K562 (cell line): ENCODE measurements at regions not wholly inside any gene's neighbourhood (a gene's known extent, or its start where the extent isn't known, plus 50 kb on each side); places are given as distances from the start of the nearest gene placed in this dataset.
"Not testable (repeated sequence)": the region's sequence is repeated elsewhere in the genome, so short reads cannot be mapped to it uniquely, and the experiment has no call there.

Source experiments
- ATAC-seq: fragments of 200-7000 bp; cut with Tn5 transposase; 3 replicates; pipeline ENCODE4 v1.9.1; 2020; ENCODE audit warnings: moderate library complexity
- BruUV-seq: library from RNA; stranded (reverse); fragments of 400-500 nt; replicated peaks from 2 replicates; lab custom pipeline; 2021; lab: Mats Ljungman, UMichigan
- CTCF ChIA-PET: fragments of 300-600 bp; formaldehyde crosslinking; extraction: SDS; loops from one replicate; lab custom pipeline; 2021; ENCODE audit warnings: low intra/inter-chr PET ratio; lab: Yijun Ruan, JAX
- POLR2A ChIA-PET: fragments of 300-600, 350-650 bp; sonication (Branson Sonifier 250); formaldehyde crosslinking; extraction: SDS; loops from one replicate; lab custom pipeline; 2021; ENCODE audit warnings: antibody characterized with exemption, inconsistent platforms; lab: Yijun Ruan, JAX
- DNase-seq, 4 experiments: peaks; one replicate each; pipeline versions ENCODE4 v3.0.0 to v3.0.0-alpha.2; 2011 to 2018; ENCODE audit warnings: low spot score in 3 of 4, mixed read lengths in 3 of 4; ENCODE audit errors: extremely low read depth in 1 of 4
- FAIRE-seq: peaks from 2 replicates; lab custom pipeline; 2011; peaks lifted over from hg19 to GRCh38; lab: Jason Lieb, UNC
- H2AFZ ChIP-seq: 2 replicates; pipeline ENCODE4 v1.6.0; 2011; ENCODE audit warnings: low read depth, low read length, control low read depth, inconsistent platforms
- H3K27ac ChIP-seq: fragments of 200-600 bp; 3 replicates; pipeline ENCODE4 v1.8.0; 2011; ENCODE audit warnings: low read depth, mild to moderate bottlenecking, control low read depth, inconsistent platforms, low read length, moderate library complexity, mixed read lengths; ENCODE audit errors: extremely low read depth
- H3K27me3 ChIP-seq, 2 experiments: fragments of 300-600 bp in 1 of 2; 2 replicates in 1 of 2; 3 replicates in 1 of 2; pipeline versions ENCODE4 v1.6.0 to v1.8.0; 2011; ENCODE audit warnings: inconsistent platforms in 2 of 2, low read length in 2 of 2, mild to moderate bottlenecking in 1 of 2, mixed read lengths in 1 of 2, moderate library complexity in 1 of 2; ENCODE audit not compliant: control insufficient read depth in 2 of 2, insufficient read depth in 2 of 2
- H3K36me3 ChIP-seq: fragments of 300-600 bp; 3 replicates; pipeline ENCODE4 v1.8.0; 2011; ENCODE audit warnings: mild to moderate bottlenecking, low read length, inconsistent platforms; ENCODE audit not compliant: control insufficient read depth, insufficient read depth
- H3K4me1 ChIP-seq, 2 experiments: fragments of 200-600 bp in 1 of 2; replicated peaks in 1 of 2; 2 replicates in 1 of 2; 3 replicates in 1 of 2; pipeline versions ENCODE4 v1.5.1 to v1.8.0; 2011; ENCODE audit warnings: inconsistent platforms in 2 of 2, low read length in 2 of 2, mild to moderate bottlenecking in 1 of 2, mixed read lengths in 1 of 2, moderate library complexity in 1 of 2; ENCODE audit not compliant: control insufficient read depth in 2 of 2, insufficient read depth in 2 of 2
- H3K4me2 ChIP-seq: 2 replicates; pipeline ENCODE4 v1.6.1; 2011; ENCODE audit warnings: low read length, control low read depth, inconsistent platforms, mixed read lengths; ENCODE audit not compliant: insufficient read depth
- H3K4me3 ChIP-seq: fragments of 200-600 bp; sonication (generic), shearing (Covaris generic); 2 replicates; pipeline ENCODE4 v1.5.1; 2016; ENCODE audit warnings: control low read depth, inconsistent platforms
- H3K79me2 ChIP-seq: fragments of 200-600 bp; 3 replicates; pipeline ENCODE4 v1.8.0; 2011; ENCODE audit warnings: low read length, inconsistent platforms; ENCODE audit not compliant: control insufficient read depth, insufficient read depth
- H3K9ac ChIP-seq, 2 experiments: 2 replicates each; pipeline versions ENCODE4 v1.6.0 to v1.6.1; 2011; ENCODE audit warnings: low read depth in 2 of 2, low read length in 2 of 2, control low read depth in 1 of 2, inconsistent platforms in 1 of 2, mild to moderate bottlenecking in 1 of 2, mixed read lengths in 1 of 2; ENCODE audit not compliant: insufficient read depth in 1 of 2
- H3K9me1 ChIP-seq: one replicate; pipeline ENCODE4 v1.6.0; 2011; ENCODE audit warnings: inconsistent platforms, mild to moderate bottlenecking, low read length, moderate library complexity; ENCODE audit not compliant: control insufficient read depth, insufficient read depth
- H3K9me3 ChIP-seq: replicated peaks from 2 replicates; pipeline ENCODE4 v1.5.1; 2011; ENCODE audit warnings: low read depth, low read length, inconsistent platforms; ENCODE audit not compliant: control insufficient read depth, insufficient read depth
- H4K20me1 ChIP-seq: replicated peaks from 2 replicates; pipeline ENCODE4 v1.6.1; 2011; ENCODE audit warnings: low read length, inconsistent platforms, mixed read lengths; ENCODE audit not compliant: control insufficient read depth, insufficient read depth
- ATF3 ChIP-seq, 2 experiments: fragments of 450-650 bp in 1 of 2; sonication (generic) in 1 of 2; formaldehyde crosslinking in 1 of 2; IDR thresholded peaks in 1 of 2; conservative IDR thresholded peaks in 1 of 2; 2 replicates each; pipeline versions ENCODE4 v1.6.1 to v1.8.1; 2016 to 2023; ENCODE audit warnings: mild to moderate bottlenecking in 2 of 2, moderate library complexity in 2 of 2, inconsistent platforms in 1 of 2, missing genetic modification reagents in 1 of 2
- CXXC5 ChIP-seq: fragments of 250-450 bp; sonication (Bioruptor Pico); IDR thresholded peaks from 2 replicates; pipeline ENCODE4 v1.8.0; 2022; ENCODE audit warnings: inconsistent platforms, mild to moderate bottlenecking, moderate library complexity
- DPF2 ChIP-seq: fragments of 450-650 bp; IDR thresholded peaks from 2 replicates; pipeline ENCODE4 v1.6.1; 2016
- ELF1 ChIP-seq: fragments of 200-800 bp; sonication (Bioruptor generic); IDR thresholded peaks from 2 replicates; pipeline ENCODE4 v1.6.1; 2016; ENCODE audit warnings: missing genetic modification characterization, missing compliant biosample characterization
- HDAC2 ChIP-seq: fragments of 450-650 bp; IDR thresholded peaks from 2 replicates; pipeline ENCODE4 v1.6.1; 2016; ENCODE audit warnings: mild to moderate bottlenecking
- HDAC8 ChIP-seq: fragments of 450-650 bp; IDR thresholded peaks from 2 replicates; pipeline ENCODE4 v1.6.1; 2016; ENCODE audit warnings: mild to moderate bottlenecking, missing genetic modification characterization, moderate library complexity, missing compliant biosample characterization
- JUN ChIP-seq, 2 experiments: sonication (generic) in 1 of 2; formaldehyde crosslinking in 1 of 2; IDR thresholded peaks; 2 replicates each; pipeline versions ENCODE4 v1.6.1 to v1.8.0; 2012 to 2022; ENCODE audit warnings: borderline replicate concordance in 2 of 2, mild to moderate bottlenecking in 2 of 2, improper control_type of control experiment in 1 of 2, low read depth in 1 of 2, low read length in 1 of 2, missing genetic modification reagents in 1 of 2
- L3MBTL2 ChIP-seq: fragments of 450-650 bp; IDR thresholded peaks from 2 replicates; pipeline ENCODE4 v1.6.1; 2016; ENCODE audit warnings: mild to moderate bottlenecking, moderate library complexity
- LCOR ChIP-seq: sonication (generic); formaldehyde crosslinking; IDR thresholded peaks from 2 replicates; pipeline ENCODE4 v1.8.0; 2022; ENCODE audit warnings: mild to moderate bottlenecking, missing genetic modification reagents
- MAFG ChIP-seq: fragments of 450-650 bp; conservative IDR thresholded peaks from 2 replicates; pipeline ENCODE4 v1.6.1; 2016; ENCODE audit warnings: missing genetic modification characterization, missing compliant biosample characterization
- MEF2D ChIP-seq: conservative IDR thresholded peaks from 2 replicates; pipeline ENCODE4 v1.6.1; 2016; ENCODE audit warnings: low read depth, missing genetic modification characterization, missing compliant biosample characterization
- NFE2L1 ChIP-seq: fragments of 450-650 bp; IDR thresholded peaks from 2 replicates; pipeline ENCODE4 v1.6.1; 2016; ENCODE audit warnings: missing genetic modification characterization, low read depth, mild to moderate bottlenecking, missing compliant biosample characterization, moderate library complexity, borderline replicate concordance
- POLR2A ChIP-seq: fragments of 450-650 bp; conservative IDR thresholded peaks from 2 replicates; pipeline ENCODE4 v1.6.1; 2016
- RBBP5 ChIP-seq: fragments of 200-600 bp; sonication (generic); IDR thresholded peaks from 2 replicates; pipeline ENCODE4 v1.6.1; 2012; ENCODE audit warnings: borderline replicate concordance, mild to moderate bottlenecking, low read length, control low read depth, inconsistent platforms; ENCODE audit not compliant: insufficient read depth, poor library complexity, severe bottlenecking
- ZNF583 ChIP-seq: fragments of 250-450 bp; sonication (Bioruptor Pico); IDR thresholded peaks from 2 replicates; pipeline ENCODE4 v1.4.0; 2020
- ZNF766 ChIP-seq: fragments of 200-800 bp; sonication (Bioruptor generic); conservative IDR thresholded peaks from 2 replicates; pipeline ENCODE4 v1.6.1; 2016; ENCODE audit warnings: missing genetic modification characterization, missing compliant biosample characterization
- WGBS: fragments of 100-300 bp; shearing (Covaris generic); methylation state at CpG from one replicate; pipeline ENCODE4 v1.1.6; 2016; ENCODE audit warnings: low coverage, mixed read lengths; ENCODE audit not compliant: insufficient coverage; ENCODE audit errors: missing lambda C conversion rate; 5-methylcytosine and 5-hydroxymethylcytosine counted together
- in situ Hi-C: fragments of 300-500 bp; cut with MboI; formaldehyde crosslinking; loops from 4 replicates; pipeline ENCODE4 v1.15.0; 2018; ENCODE audit warnings: inconsistent platforms, mixed read lengths
- intact Hi-C: fragments of 100-400 bp; cut with micrococcal nuclease; formaldehyde crosslinking; loops from 2 replicates; pipeline ENCODE4 v1.14.2; 2022
- TF ChIP-seq, protein P1 (sequence below), 3 experiments: fragments of 200-800 bp in 1 of 3; fragments of 250-450 bp in 1 of 3; fragments of 450-650 bp in 1 of 3; sonication (Bioruptor Pico) in 1 of 3; sonication (Bioruptor generic) in 1 of 3; formaldehyde crosslinking in 1 of 3; IDR thresholded peaks; 2 replicates each; pipeline versions ENCODE4 v1.6.1 to v1.8.0; 2016 to 2022; ENCODE audit warnings: mild to moderate bottlenecking in 2 of 3, missing genetic modification characterization in 2 of 3, missing compliant biosample characterization in 1 of 3, moderate library complexity in 1 of 3

GRCh38 chr7:32669173-32669870 is 174.0 kb downstream of the AVL9 start:
- H3K36me3 ChIP-seq; H3K9me3 ChIP-seq; CTCF ChIA-PET; H4K20me1 ChIP-seq; in situ Hi-C loops; H3K9me1 ChIP-seq; H3K79me2 ChIP-seq; H3K4me3 ChIP-seq; H3K27me3 ChIP-seq; TF ChIP-seq ATF3 (CRISPR knock-in tag; conservative IDR thresholded peaks at IDR 0.05); JUN (CRISPR knock-in tag; IDR thresholded peaks at IDR 0.05; ENCODE audit: borderline replicate concordance): not testable (repeated sequence)
- peak overlapping the region; percentile 82 for H3K27ac ChIP-seq
- H3K4me2 ChIP-seq: peak overlapping the region; percentile 75
- POLR2A ChIA-PET: interaction anchor here (1.3 to 2.4 kb wide), 2 partner anchors 11 to 51 kb away, joined by 5 read pairs; no protein-coding TSS in a partner anchor
- H2AFZ ChIP-seq: peak overlapping the region; percentile 79
- BruUV-seq: TSS peak; percentile 51
- 2% methylated on average over 3 of the region's 3 CpGs for WGBS
- peak overlapping the region; percentile 61 to 83; a peak in 3 of 4 replicates for H3K9ac ChIP-seq
- FAIRE-seq (peak; percentile 83), DNase-seq (peak in 2 of 4 experiments; percentile 55 to 89), ATAC-seq (peak; percentile 90)
- intact Hi-C loops: loop anchor here (10.0 kb wide), 1 partner anchor 175 kb away; the partner anchor contains the start of genes AVL9 and LSM5
- peaks cover 4 to 35% of the 10 kb centered on the region in 2 experiments for H3K4me1 ChIP-seq
- TF ChIP-seq ATF3 (IDR thresholded peaks at IDR 0.05) (peak; percentile 42), DPF2 (peak; percentile 73), ELF1 (tag) (0 out of 2 replicates have a peak, but pooled peaks have one; percentile 29), HDAC8 (0 out of 2 replicates have a peak, but pooled peaks have one; percentile 72), ZNF583 (CRISPR knock-in tag) (peak; percentile 67; the same call in 1 of the 2 replicates), L3MBTL2 (0 out of 2 replicates have a peak, but pooled peaks have one; percentile 17), POLR2A (peak; percentile 64), ZNF766 (peak; percentile 79), CXXC5 (CRISPR knock-in tag) (peak; percentile 63), JUN (IDR thresholded peaks at IDR 0.05; ENCODE audit: borderline replicate concordance, low read depth, low read length) (peak; percentile 31; the same call in 1 of the 2 replicates), NFE2L1 (tag) (peak; percentile 93), RBBP5 (peak; percentile 38), HDAC2 (0 out of 2 replicates have a peak, but pooled peaks have one; percentile 23), LCOR (CRISPR knock-in tag) (0 out of 2 replicates have a peak, but pooled peaks have one; percentile 29), MEF2D (0 out of 2 replicates have a peak, but pooled peaks have one; percentile 39), MAFG (peak; percentile 97)
- TF ChIP-seq, protein P1, sequence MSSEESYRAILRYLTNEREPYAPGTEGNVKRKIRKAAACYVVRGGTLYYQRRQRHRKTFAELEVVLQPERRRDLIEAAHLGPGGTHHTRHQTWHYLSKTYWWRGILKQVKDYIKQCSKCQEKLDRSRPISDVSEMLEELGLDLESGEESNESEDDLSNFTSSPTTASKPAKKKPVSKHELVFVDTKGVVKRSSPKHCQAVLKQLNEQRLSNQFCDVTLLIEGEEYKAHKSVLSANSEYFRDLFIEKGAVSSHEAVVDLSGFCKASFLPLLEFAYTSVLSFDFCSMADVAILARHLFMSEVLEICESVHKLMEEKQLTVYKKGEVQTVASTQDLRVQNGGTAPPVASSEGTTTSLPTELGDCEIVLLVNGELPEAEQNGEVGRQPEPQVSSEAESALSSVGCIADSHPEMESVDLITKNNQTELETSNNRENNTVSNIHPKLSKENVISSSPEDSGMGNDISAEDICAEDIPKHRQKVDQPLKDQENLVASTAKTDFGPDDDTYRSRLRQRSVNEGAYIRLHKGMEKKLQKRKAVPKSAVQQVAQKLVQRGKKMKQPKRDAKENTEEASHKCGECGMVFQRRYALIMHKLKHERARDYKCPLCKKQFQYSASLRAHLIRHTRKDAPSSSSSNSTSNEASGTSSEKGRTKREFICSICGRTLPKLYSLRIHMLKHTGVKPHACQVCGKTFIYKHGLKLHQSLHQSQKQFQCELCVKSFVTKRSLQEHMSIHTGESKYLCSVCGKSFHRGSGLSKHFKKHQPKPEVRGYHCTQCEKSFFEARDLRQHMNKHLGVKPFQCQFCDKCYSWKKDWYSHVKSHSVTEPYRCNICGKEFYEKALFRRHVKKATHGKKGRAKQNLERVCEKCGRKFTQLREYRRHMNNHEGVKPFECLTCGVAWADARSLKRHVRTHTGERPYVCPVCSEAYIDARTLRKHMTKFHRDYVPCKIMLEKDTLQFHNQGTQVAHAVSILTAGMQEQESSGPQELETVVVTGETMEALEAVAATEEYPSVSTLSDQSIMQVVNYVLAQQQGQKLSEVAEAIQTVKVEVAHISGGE (CRISPR knock-in tag; IDR thresholded peaks at IDR 0.05): peak in 1 of 3 experiments; percentile 47; a peak in 2 of 6 replicates
